ENCODE measurements at regions not wholly inside any gene's neighbourhood (a gene's known extent, or its start where the extent isn't known, plus 50 kb on each side); places are given as distances from the start of the nearest gene placed in this dataset.

- TF ChIP-seq EZH2 (IDR thresholded peaks at IDR 0.05; ENCODE audit: borderline replicate concordance, insufficient read depth, low read depth, low read length, poor library complexity, severe bottlenecking): no peak
- TF ChIP-seq CTCF (IDR thresholded peaks at IDR 0.05): no peak
- no peak for DNase-seq
- H3K4me1 ChIP-seq (ENCODE audit: control insufficient read depth in 2 of 2, insufficient read depth in 2 of 2, low read length in 2 of 2): no peaks in the 10 kb centered on the region
- WGBS (ENCODE audit: insufficient coverage): no CpG with 5 or more reads among the region's 1 CpG
- POLR2A ChIA-PET: no interaction called here
- H3K36me3 ChIP-seq (replicated peaks in 1 of 2; ENCODE audit: control extremely low read depth in 1 of 2, control insufficient read depth in 1 of 2, extremely low read depth in 1 of 2, insufficient read depth in 2 of 2, low read length in 1 of 2): no peaks in the 10 kb centered on the region
- no peak overlapping the region for H2AFZ ChIP-seq (ENCODE audit: insufficient read depth, low read depth, low read length, poor library complexity, severe bottlenecking)
- ATAC-seq (ENCODE audit: low read depth): no peak
- H3K4me3 ChIP-seq (ENCODE audit: control extremely low read depth in 1 of 5, extremely low read depth in 1 of 5, insufficient read depth in 1 of 5, low read depth in 2 of 5, low read length in 4 of 5): no peak overlapping the region
- H3K79me2 ChIP-seq (ENCODE audit: control insufficient read depth, insufficient read depth, low read length): no peaks in the 10 kb centered on the region
- peaks cover 37% of the 10 kb centered on the region for H3K27me3 Mint-ChIP-seq
- no peaks in the 10 kb centered on the region for H3K4me1 Mint-ChIP-seq
- intact Hi-C loops (cut with micrococcal nuclease): no loop called here
- no peak overlapping the region for H3K4me2 ChIP-seq (replicated peaks; ENCODE audit: low read depth, low read length, poor library complexity, severe bottlenecking)
- peaks cover 0 to 6% (median 0%) of the 10 kb centered on the region in 4 experiments for H3K27me3 ChIP-seq (replicated peaks in 1 of 4; ENCODE audit: control extremely low read depth in 1 of 4, control insufficient read depth in 3 of 4, insufficient read depth in 4 of 4, low read length in 3 of 4)
- no peaks in the 10 kb centered on the region for H4K20me1 ChIP-seq (ENCODE audit: control insufficient read depth, insufficient read depth, low read length, poor library complexity, severe bottlenecking)
- CTCF ChIA-PET: no interaction called here
- H3K9ac ChIP-seq (ENCODE audit: low read length): no peak overlapping the region
- no peak overlapping the region for H3K27ac Mint-ChIP-seq
- H3K27ac ChIP-seq (ENCODE audit: low read length in 2 of 2): no peak overlapping the region
- peaks cover 7% of the 10 kb centered on the region for H3K9me3 Mint-ChIP-seq (ENCODE audit: insufficient read depth)
- H3K9me3 ChIP-seq (ENCODE audit: control extremely low read depth in 1 of 3, control insufficient read depth in 2 of 3, insufficient read depth in 1 of 3, low read length in 2 of 3): peaks cover 0 to 4% (median 2%) of the 10 kb centered on the region in 3 donors
- H3K4me3 Mint-ChIP-seq: no peak overlapping the region
These were observed 592.0 kb downstream of the UTRN start for GRCh38 chr6:144877118-144877517.

GRCh38 chr6:144878577-144878976 lies 593.4 kb downstream of the UTRN start:
- intact Hi-C loops (cut with micrococcal nuclease): no loop called here
- DNase-seq: no peak
- peaks cover 40% of the 10 kb centered on the region for H3K27me3 Mint-ChIP-seq
- no peak overlapping the region for H3K9ac ChIP-seq (ENCODE audit: low read length)
- ChIA-PET CTCF (no interaction called here), POLR2A (no interaction called here)
- H3K9me3 Mint-ChIP-seq (ENCODE audit: insufficient read depth): peaks cover 3% of the 10 kb centered on the region
- H3K27me3 ChIP-seq (replicated peaks in 1 of 4; ENCODE audit: control extremely low read depth in 1 of 4, control insufficient read depth in 3 of 4, insufficient read depth in 4 of 4, low read length in 3 of 4): peaks cover 0 to 2% (median 0%) of the 10 kb centered on the region in 4 experiments
- no peaks in the 10 kb centered on the region for H3K4me1 Mint-ChIP-seq
- TF ChIP-seq EZH2 (IDR thresholded peaks at IDR 0.05; ENCODE audit: borderline replicate concordance, insufficient read depth, low read depth, low read length, poor library complexity, severe bottlenecking): no peak
- no peak for TF ChIP-seq CTCF (IDR thresholded peaks at IDR 0.05)
- H3K36me3 ChIP-seq (replicated peaks in 1 of 2; ENCODE audit: control extremely low read depth in 1 of 2, control insufficient read depth in 1 of 2, extremely low read depth in 1 of 2, insufficient read depth in 2 of 2, low read length in 1 of 2): no peaks in the 10 kb centered on the region
- H3K4me2 ChIP-seq (replicated peaks; ENCODE audit: low read depth, low read length, poor library complexity, severe bottlenecking): no peak overlapping the region
- no peak overlapping the region for H2AFZ ChIP-seq (ENCODE audit: insufficient read depth, low read depth, low read length, poor library complexity, severe bottlenecking)
- no peaks in the 10 kb centered on the region for H3K4me1 ChIP-seq (ENCODE audit: control insufficient read depth in 2 of 2, insufficient read depth in 2 of 2, low read length in 2 of 2)
- H4K20me1 ChIP-seq (ENCODE audit: control insufficient read depth, insufficient read depth, low read length, poor library complexity, severe bottlenecking): no peaks in the 10 kb centered on the region
- H3K27ac Mint-ChIP-seq: no peak overlapping the region
- H3K9me3 ChIP-seq (ENCODE audit: control extremely low read depth in 1 of 3, control insufficient read depth in 2 of 3, insufficient read depth in 1 of 3, low read length in 2 of 3): peaks cover 0 to 3% (median 2%) of the 10 kb centered on the region in 3 donors
- no peak for ATAC-seq (ENCODE audit: low read depth)
- WGBS (ENCODE audit: insufficient coverage): no CpG with 5 or more reads among the region's 5 CpGs
- no peak overlapping the region for H3K4me3 ChIP-seq (ENCODE audit: control extremely low read depth in 1 of 5, extremely low read depth in 1 of 5, insufficient read depth in 1 of 5, low read depth in 2 of 5, low read length in 4 of 5)
- H3K79me2 ChIP-seq (ENCODE audit: control insufficient read depth, insufficient read depth, low read length): no peaks in the 10 kb centered on the region
- no peak overlapping the region for H3K4me3 Mint-ChIP-seq
- no peak overlapping the region for H3K27ac ChIP-seq (ENCODE audit: low read length in 2 of 2)
